ENCODE measurements at regions not wholly inside any gene's neighbourhood (a gene's known extent, or its start where the extent isn't known, plus 50 kb on each side); places are given as distances from the start of the nearest gene placed in this dataset.

DNA sequence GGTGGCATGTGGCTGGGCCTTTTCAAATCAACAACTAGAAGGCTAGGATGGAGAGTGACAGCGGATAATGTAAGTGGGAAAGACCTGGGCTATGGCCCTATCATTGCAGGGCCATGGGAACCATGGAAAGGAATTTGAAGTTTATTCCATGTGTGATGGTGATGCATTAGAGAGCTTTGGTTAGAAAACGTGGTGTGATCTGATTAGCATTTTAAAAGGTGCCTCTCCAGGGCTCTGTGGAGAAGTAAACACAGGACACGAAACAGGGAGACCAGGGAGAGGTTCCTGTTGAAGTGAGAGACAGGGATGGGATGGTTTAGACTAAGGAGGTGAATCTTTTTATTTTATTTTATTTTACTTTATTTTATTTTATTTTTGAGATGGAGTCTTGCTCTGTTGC, 749.5 kb downstream of the GATA3 start:
- Histone ChIP-seq H3K27ac (ENCODE audit: low read depth in 1 of 2, low read length in 2 of 2) (no peak overlapping the region), H3K27me3 (ENCODE audit: control insufficient read depth in 4 of 4, insufficient read depth in 4 of 4, low read length in 3 of 4) (no peaks in the 10 kb centered on the region), H3K4me3 (ENCODE audit: low read depth in 1 of 3, low read length in 3 of 3) (no peak overlapping the region), H3K4me1 (ENCODE audit: control insufficient read depth in 4 of 4, insufficient read depth in 4 of 4, low read length in 3 of 4) (no peaks in the 10 kb centered on the region), H3K36me3 (ENCODE audit: control insufficient read depth in 4 of 4, insufficient read depth in 3 of 4, low read depth in 1 of 4, low read length in 3 of 4) (no peaks in the 10 kb centered on the region), H3K9ac (ENCODE audit: low read depth in 1 of 2, low read length in 2 of 2) (no peak overlapping the region), H3K9me3 (ENCODE audit: control insufficient read depth in 4 of 4, low read length in 3 of 4) (no peaks in the 10 kb centered on the region)
- 47% methylated on average over 3 of the region's 3 CpGs for WGBS
- no peak for TF ChIP-seq EGR1 (IDR thresholded peaks at IDR 0.05; ENCODE audit: low read depth in 2 of 2)
- TF ChIP-seq RXRA (IDR thresholded peaks at IDR 0.05): no peak
- TF ChIP-seq JUND (IDR thresholded peaks at IDR 0.05): no peak
- TF ChIP-seq, protein P1, sequence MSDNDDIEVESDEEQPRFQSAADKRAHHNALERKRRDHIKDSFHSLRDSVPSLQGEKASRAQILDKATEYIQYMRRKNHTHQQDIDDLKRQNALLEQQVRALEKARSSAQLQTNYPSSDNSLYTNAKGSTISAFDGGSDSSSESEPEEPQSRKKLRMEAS (IDR thresholded peaks at IDR 0.05): no peak
- no peak for TF ChIP-seq RAD21 (IDR thresholded peaks at IDR 0.05)
- DNase-seq (ENCODE audit: low spot score): no peak

DNA sequence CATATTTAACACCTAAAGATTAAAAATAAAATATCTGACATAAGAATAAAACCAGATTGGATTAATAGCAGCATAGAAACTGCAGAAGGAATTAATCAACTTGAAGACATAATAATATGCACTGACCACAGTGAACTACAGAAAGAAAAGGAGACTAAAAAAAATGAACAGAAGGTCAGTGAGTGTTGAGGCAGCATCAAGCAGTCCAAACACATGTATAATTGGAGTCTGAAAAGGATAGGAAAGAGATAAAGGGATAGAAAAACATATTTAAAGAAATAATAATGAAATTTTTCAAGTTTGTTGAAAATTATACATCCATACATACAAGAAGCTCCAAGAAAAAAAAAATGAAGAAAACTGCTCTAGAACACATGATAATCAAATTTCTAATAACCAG, 756.2 kb downstream of the GATA3 start:
- H3K9ac ChIP-seq (ENCODE audit: low read depth in 1 of 2, low read length in 2 of 2): no peak overlapping the region
- no peak for TF ChIP-seq NR2F2 (IDR thresholded peaks at IDR 0.05)
- TF ChIP-seq EGR1 (IDR thresholded peaks at IDR 0.05; ENCODE audit: low read depth in 2 of 2): no peak
- no peak for TF ChIP-seq FOXA2 (IDR thresholded peaks at IDR 0.05)
- TF ChIP-seq, protein P2, sequence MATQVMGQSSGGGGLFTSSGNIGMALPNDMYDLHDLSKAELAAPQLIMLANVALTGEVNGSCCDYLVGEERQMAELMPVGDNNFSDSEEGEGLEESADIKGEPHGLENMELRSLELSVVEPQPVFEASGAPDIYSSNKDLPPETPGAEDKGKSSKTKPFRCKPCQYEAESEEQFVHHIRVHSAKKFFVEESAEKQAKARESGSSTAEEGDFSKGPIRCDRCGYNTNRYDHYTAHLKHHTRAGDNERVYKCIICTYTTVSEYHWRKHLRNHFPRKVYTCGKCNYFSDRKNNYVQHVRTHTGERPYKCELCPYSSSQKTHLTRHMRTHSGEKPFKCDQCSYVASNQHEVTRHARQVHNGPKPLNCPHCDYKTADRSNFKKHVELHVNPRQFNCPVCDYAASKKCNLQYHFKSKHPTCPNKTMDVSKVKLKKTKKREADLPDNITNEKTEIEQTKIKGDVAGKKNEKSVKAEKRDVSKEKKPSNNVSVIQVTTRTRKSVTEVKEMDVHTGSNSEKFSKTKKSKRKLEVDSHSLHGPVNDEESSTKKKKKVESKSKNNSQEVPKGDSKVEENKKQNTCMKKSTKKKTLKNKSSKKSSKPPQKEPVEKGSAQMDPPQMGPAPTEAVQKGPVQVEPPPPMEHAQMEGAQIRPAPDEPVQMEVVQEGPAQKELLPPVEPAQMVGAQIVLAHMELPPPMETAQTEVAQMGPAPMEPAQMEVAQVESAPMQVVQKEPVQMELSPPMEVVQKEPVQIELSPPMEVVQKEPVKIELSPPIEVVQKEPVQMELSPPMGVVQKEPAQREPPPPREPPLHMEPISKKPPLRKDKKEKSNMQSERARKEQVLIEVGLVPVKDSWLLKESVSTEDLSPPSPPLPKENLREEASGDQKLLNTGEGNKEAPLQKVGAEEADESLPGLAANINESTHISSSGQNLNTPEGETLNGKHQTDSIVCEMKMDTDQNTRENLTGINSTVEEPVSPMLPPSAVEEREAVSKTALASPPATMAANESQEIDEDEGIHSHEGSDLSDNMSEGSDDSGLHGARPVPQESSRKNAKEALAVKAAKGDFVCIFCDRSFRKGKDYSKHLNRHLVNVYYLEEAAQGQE (IDR thresholded peaks at IDR 0.05): no peak
- TF ChIP-seq, protein P1 (IDR thresholded peaks at IDR 0.05): no peak
- TF ChIP-seq YY1 (IDR thresholded peaks at IDR 0.05): no peak
- TF ChIP-seq HNF4G (IDR thresholded peaks at IDR 0.05): no peak
- TF ChIP-seq, protein P3, sequence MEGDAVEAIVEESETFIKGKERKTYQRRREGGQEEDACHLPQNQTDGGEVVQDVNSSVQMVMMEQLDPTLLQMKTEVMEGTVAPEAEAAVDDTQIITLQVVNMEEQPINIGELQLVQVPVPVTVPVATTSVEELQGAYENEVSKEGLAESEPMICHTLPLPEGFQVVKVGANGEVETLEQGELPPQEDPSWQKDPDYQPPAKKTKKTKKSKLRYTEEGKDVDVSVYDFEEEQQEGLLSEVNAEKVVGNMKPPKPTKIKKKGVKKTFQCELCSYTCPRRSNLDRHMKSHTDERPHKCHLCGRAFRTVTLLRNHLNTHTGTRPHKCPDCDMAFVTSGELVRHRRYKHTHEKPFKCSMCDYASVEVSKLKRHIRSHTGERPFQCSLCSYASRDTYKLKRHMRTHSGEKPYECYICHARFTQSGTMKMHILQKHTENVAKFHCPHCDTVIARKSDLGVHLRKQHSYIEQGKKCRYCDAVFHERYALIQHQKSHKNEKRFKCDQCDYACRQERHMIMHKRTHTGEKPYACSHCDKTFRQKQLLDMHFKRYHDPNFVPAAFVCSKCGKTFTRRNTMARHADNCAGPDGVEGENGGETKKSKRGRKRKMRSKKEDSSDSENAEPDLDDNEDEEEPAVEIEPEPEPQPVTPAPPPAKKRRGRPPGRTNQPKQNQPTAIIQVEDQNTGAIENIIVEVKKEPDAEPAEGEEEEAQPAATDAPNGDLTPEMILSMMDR (IDR thresholded peaks at IDR 0.05; ENCODE audit: low read depth, low read length, missing input control): no peak
- TF ChIP-seq JUND (IDR thresholded peaks at IDR 0.05): no peak
- TF ChIP-seq, protein P4, sequence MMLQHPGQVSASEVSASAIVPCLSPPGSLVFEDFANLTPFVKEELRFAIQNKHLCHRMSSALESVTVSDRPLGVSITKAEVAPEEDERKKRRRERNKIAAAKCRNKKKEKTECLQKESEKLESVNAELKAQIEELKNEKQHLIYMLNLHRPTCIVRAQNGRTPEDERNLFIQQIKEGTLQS (IDR thresholded peaks at IDR 0.05): no peak
- TF ChIP-seq TAF1 (conservative IDR thresholded peaks at IDR 0.05): no peak
- no peak for TF ChIP-seq RXRA (IDR thresholded peaks at IDR 0.05)
- TF ChIP-seq, protein P5, sequence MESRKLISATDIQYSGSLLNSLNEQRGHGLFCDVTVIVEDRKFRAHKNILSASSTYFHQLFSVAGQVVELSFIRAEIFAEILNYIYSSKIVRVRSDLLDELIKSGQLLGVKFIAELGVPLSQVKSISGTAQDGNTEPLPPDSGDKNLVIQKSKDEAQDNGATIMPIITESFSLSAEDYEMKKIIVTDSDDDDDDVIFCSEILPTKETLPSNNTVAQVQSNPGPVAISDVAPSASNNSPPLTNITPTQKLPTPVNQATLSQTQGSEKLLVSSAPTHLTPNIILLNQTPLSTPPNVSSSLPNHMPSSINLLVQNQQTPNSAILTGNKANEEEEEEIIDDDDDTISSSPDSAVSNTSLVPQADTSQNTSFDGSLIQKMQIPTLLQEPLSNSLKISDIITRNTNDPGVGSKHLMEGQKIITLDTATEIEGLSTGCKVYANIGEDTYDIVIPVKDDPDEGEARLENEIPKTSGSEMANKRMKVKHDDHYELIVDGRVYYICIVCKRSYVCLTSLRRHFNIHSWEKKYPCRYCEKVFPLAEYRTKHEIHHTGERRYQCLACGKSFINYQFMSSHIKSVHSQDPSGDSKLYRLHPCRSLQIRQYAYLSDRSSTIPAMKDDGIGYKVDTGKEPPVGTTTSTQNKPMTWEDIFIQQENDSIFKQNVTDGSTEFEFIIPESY (IDR thresholded peaks at IDR 0.05): no peak
- TF ChIP-seq FOXA1 (IDR thresholded peaks at IDR 0.05): no peak
- TF ChIP-seq HNF4A (conservative IDR thresholded peaks at IDR 0.05): no peak
- TF ChIP-seq SP1 (IDR thresholded peaks at IDR 0.05): no peak
- peaks cover 0 to 5% (median under 1%) of the 10 kb centered on the region in 4 donors for H3K9me3 ChIP-seq (ENCODE audit: control insufficient read depth in 4 of 4, low read length in 3 of 4)
- H3K36me3 ChIP-seq (ENCODE audit: control insufficient read depth in 4 of 4, insufficient read depth in 3 of 4, low read depth in 1 of 4, low read length in 3 of 4): no peaks in the 10 kb centered on the region
- no peaks in the 10 kb centered on the region for H3K4me1 ChIP-seq (ENCODE audit: control insufficient read depth in 4 of 4, insufficient read depth in 4 of 4, low read length in 3 of 4)
- no peak overlapping the region for H3K4me3 ChIP-seq (ENCODE audit: low read depth in 1 of 3, low read length in 3 of 3)
- peaks cover 0 to 3% (median 0%) of the 10 kb centered on the region in 4 donors for H3K27me3 ChIP-seq (ENCODE audit: control insufficient read depth in 4 of 4, insufficient read depth in 4 of 4, low read length in 3 of 4)
- no peak overlapping the region for H3K27ac ChIP-seq (ENCODE audit: low read depth in 1 of 2, low read length in 2 of 2)
- DNase-seq (ENCODE audit: low spot score): no peak
